Tibial nerve (tissue), 4 donors: ENCODE measurements at regions not wholly inside any gene's neighbourhood (a gene's known extent, or its start where the extent isn't known, plus 50 kb on each side); places are given as distances from the start of the nearest gene placed in this dataset.

ENCODE experiments used
- DNase-seq, 2 donors: peaks; one replicate each; pipeline ENCODE4 v3.0.0-alpha.2; 2019; ENCODE audit warnings: low spot score in 2 of 2
- H3K27ac ChIP-seq, 4 donors: fragments of 200-600 bp; sonication (generic) in 3 of 4; one replicate each; pipeline ENCODE4 v1.5.1; 2017 to 2019; ENCODE audit warnings: mild to moderate bottlenecking in 1 of 4
- H3K27me3 ChIP-seq, 2 donors: fragments of 200-600 bp; sonication (generic) in 1 of 2; one replicate each; pipeline versions ENCODE4 v1.5.1 to v1.6.0; 2017 to 2019
- H3K36me3 ChIP-seq, 3 donors: fragments of 200-600 bp; sonication (generic); one replicate each; pipeline ENCODE4 v1.5.1; 2018 to 2019
- H3K4me1 ChIP-seq, 4 donors: fragments of 200-600 bp; sonication (generic) in 3 of 4; one replicate each; pipeline ENCODE4 v1.5.1; 2017 to 2019
- H3K4me3 ChIP-seq, 4 donors: fragments of 200-600 bp; sonication (generic) in 3 of 4; one replicate each; pipeline ENCODE4 v1.5.1; 2017 to 2019; ENCODE audit warnings: mild to moderate bottlenecking in 1 of 4, moderate library complexity in 1 of 4
- H3K9me3 ChIP-seq, 4 donors: fragments of 200-600 bp; sonication (generic) in 3 of 4; one replicate each; pipeline ENCODE4 v1.5.1; 2017 to 2019
- EP300 ChIP-seq, 2 donors: sonication (generic); formaldehyde crosslinking; IDR thresholded peaks; one replicate each; pipeline ENCODE4 v1.6.1; 2017; ENCODE audit warnings: antibody characterized with exemption in 2 of 2, mild to moderate bottlenecking in 1 of 2
- POLR2A ChIP-seq, 2 donors: fragments of 450-650 bp; IDR thresholded peaks; one replicate each; pipeline ENCODE4 v1.6.1; 2017; ENCODE audit warnings: antibody characterized with exemption in 2 of 2, mild to moderate bottlenecking in 2 of 2, moderate library complexity in 2 of 2
- WGBS, 2 donors: methylation state at CpG; one replicate each; pipeline ENCODE4 v1.1.5; 2018; 5-methylcytosine and 5-hydroxymethylcytosine counted together
- TF ChIP-seq, protein P1 (sequence below), 5 experiments: fragments of 200-600 bp in 3 of 5; fragments of 450-650 bp in 2 of 5; sonication (generic) in 3 of 5; IDR thresholded peaks; one replicate each; pipeline ENCODE4 v1.5.1; 2016 to 2019; ENCODE audit warnings: antibody characterized with exemption in 5 of 5, mild to moderate bottlenecking in 3 of 5, moderate library complexity in 2 of 5

DNA sequence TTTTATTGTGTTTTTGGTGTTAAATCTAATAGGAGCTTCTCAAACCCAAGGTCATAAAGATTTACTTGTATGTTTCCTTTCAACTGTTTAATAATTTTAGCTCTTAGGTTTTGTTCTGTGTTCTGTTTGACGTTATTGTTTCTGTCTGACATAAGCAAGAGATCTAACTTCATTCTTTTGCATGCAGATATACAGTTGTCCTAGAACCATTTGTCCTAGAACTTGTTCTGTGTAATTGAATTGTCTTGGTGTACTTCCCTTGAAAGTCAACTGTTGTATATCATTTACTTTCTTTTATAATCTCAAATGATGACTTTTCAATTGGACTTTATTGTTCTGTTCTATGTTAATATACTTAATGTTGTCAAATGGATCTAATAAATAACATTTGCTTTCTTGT is 977.1 kb downstream of the FAT4 start:
- H3K4me3 ChIP-seq: no peak overlapping the region
- no peak for DNase-seq
- TF ChIP-seq, protein P1, sequence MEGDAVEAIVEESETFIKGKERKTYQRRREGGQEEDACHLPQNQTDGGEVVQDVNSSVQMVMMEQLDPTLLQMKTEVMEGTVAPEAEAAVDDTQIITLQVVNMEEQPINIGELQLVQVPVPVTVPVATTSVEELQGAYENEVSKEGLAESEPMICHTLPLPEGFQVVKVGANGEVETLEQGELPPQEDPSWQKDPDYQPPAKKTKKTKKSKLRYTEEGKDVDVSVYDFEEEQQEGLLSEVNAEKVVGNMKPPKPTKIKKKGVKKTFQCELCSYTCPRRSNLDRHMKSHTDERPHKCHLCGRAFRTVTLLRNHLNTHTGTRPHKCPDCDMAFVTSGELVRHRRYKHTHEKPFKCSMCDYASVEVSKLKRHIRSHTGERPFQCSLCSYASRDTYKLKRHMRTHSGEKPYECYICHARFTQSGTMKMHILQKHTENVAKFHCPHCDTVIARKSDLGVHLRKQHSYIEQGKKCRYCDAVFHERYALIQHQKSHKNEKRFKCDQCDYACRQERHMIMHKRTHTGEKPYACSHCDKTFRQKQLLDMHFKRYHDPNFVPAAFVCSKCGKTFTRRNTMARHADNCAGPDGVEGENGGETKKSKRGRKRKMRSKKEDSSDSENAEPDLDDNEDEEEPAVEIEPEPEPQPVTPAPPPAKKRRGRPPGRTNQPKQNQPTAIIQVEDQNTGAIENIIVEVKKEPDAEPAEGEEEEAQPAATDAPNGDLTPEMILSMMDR (IDR thresholded peaks at IDR 0.05): no peak
- TF ChIP-seq POLR2A (IDR thresholded peaks at IDR 0.05) (no peak), EP300 (IDR thresholded peaks at IDR 0.05) (no peak)
- 57 to 65% methylated on average over 1 of the region's 1 CpG for WGBS, 2 donors
- no peaks in the 10 kb centered on the region for H3K9me3 ChIP-seq
- H3K27me3 ChIP-seq: no peaks in the 10 kb centered on the region
- no peaks in the 10 kb centered on the region for H3K36me3 ChIP-seq
- no peaks in the 10 kb centered on the region for H3K4me1 ChIP-seq
- H3K27ac ChIP-seq: no peak overlapping the region

DNA sequence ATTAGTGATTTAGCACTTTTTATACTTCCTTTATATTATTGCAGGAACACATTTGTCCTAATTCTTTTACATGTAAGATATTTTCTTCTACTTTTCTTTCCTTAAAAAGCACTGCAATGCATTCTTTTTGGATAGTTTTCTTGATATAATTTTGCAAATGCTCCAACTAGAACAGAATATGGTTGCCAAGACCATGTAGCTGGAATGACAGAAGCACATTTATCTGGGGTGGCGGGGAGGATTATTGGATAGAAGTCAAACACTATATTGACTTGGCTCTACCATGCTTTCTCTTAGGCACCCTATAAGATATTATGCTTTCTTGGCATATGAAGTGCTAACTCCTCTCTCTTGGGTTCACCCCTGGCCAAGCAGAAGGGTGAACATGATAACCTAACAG is 983.5 kb downstream of the FAT4 start:
- no peak overlapping the region for H3K27ac ChIP-seq
- no peaks in the 10 kb centered on the region for H3K4me1 ChIP-seq
- H3K9me3 ChIP-seq: peaks cover 0 to 7% (median 0%) of the 10 kb centered on the region in 4 donors
- no peak overlapping the region for H3K4me3 ChIP-seq
- 69 to 74% methylated on average over 1 of the region's 1 CpG for WGBS, 2 donors
- H3K36me3 ChIP-seq: no peaks in the 10 kb centered on the region
- TF ChIP-seq POLR2A (IDR thresholded peaks at IDR 0.05): no peak
- TF ChIP-seq EP300 (IDR thresholded peaks at IDR 0.05): no peak
- TF ChIP-seq, protein P1 (IDR thresholded peaks at IDR 0.05): no peak
- no peak for DNase-seq
- no peaks in the 10 kb centered on the region for H3K27me3 ChIP-seq

DNA sequence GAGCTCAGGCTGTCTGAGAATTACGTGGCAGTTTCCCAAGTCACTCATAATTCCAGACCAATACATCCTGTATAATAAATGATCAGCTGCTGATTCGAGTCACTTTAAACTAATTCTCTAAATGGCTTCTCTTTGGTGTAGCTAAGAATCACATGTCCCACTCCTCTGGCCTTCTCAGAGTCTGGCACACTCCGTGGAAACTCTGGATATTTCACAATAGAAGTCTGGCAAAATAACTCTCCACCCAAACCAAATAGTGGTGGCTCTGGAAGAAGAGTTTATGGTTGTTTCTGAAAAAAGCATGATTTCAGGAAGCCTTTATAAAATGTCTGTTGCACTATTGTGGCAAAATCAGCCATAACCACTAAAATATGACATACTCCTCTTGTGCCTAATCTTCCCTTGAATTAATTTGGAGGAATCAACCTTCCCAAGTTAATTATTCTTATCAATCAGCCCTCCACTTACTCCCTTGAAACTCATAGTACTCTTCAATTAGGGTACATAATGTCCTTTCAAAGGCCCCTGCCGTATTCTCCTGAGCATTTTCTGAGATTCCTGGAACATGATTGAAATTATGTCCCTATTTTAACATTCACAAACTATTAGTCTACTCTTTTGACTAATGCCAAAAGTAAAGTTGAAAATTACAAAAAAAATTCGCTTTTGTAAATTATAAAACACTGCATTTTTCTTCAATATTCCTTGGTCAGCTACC is 991.6 kb downstream of the FAT4 start:
- no peaks in the 10 kb centered on the region for H3K9me3 ChIP-seq
- no peaks in the 10 kb centered on the region for H3K27me3 ChIP-seq
- TF ChIP-seq, protein P1 (IDR thresholded peaks at IDR 0.05): no peak
- TF ChIP-seq EP300 (IDR thresholded peaks at IDR 0.05) (peak in 1 of 2 donors; percentile 73), POLR2A (IDR thresholded peaks at IDR 0.05) (no peak)
- H3K36me3 ChIP-seq: no peaks in the 10 kb centered on the region
- no peak overlapping the region for H3K4me3 ChIP-seq
- peaks cover 0 to 6% (median 0%) of the 10 kb centered on the region in 4 donors for H3K4me1 ChIP-seq
- DNase-seq: peak; percentile 18 to 77
- WGBS, 2 donors: 68 to 70% methylated on average over 5 of the region's 5 CpGs
- H3K27ac ChIP-seq: peak overlapping the region in 3 of 4 donors; percentile 11 to 76 (median 32)

DNA sequence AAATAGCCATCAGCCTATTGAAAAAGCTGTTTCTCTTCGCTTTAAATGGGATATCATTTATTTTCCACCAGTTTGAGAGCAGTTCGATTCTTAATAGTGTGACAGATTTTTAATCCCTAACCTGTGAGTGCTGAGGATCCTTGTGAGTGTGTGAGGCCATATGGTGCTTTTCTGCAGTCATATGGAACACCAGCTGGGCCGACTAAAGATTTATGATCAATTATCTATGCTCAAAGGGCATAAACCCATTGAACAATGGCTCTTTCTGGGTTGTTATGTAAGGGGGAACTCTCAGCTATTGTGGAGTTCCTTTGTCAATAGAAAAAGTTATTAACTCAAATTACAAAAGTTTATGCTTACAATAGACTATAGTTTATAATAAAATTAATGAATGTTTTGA is 1003.6 kb downstream of the FAT4 start:
- no peaks in the 10 kb centered on the region for H3K4me1 ChIP-seq
- no peaks in the 10 kb centered on the region for H3K36me3 ChIP-seq
- no peak overlapping the region for H3K27ac ChIP-seq
- H3K9me3 ChIP-seq: no peaks in the 10 kb centered on the region
- WGBS, 2 donors: 62% methylated on average over 3 of the region's 3 CpGs
- H3K4me3 ChIP-seq: no peak overlapping the region
- TF ChIP-seq EP300 (IDR thresholded peaks at IDR 0.05) (no peak), POLR2A (IDR thresholded peaks at IDR 0.05) (no peak)
- DNase-seq: no peak
- H3K27me3 ChIP-seq: no peaks in the 10 kb centered on the region

DNA sequence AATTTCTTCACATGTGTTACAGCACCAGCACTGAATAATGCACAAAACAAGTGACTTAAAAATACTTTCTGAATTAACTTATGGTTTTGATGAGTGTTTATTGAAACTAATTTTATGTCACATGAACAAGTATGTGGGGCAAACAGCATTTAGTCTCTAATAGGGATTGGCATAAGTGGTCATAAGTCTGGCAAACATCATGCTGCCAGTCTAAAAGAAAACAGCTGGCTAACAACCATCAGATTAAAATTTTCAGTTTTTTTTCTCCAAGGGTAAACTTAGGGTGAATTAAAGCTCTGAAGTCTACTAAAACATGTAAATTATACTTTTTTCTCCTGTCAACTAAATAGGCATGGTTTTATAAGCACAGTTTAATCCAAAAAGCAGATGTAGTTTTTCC is 1014.2 kb downstream of the FAT4 start:
- Histone ChIP-seq H3K4me1 (no peaks in the 10 kb centered on the region), H3K36me3 (no peaks in the 10 kb centered on the region), H3K9me3 (no peaks in the 10 kb centered on the region), H3K4me3 (no peak overlapping the region), H3K27ac (no peak overlapping the region), H3K27me3 (no peaks in the 10 kb centered on the region)
- TF ChIP-seq, protein P1 (IDR thresholded peaks at IDR 0.05): no peak
- DNase-seq: no peak
